Thyroid gland (tissue), 4 donors: ENCODE measurements at regions not wholly inside any gene's neighbourhood (a gene's known extent, or its start where the extent isn't known, plus 50 kb on each side); places are given as distances from the start of the nearest gene placed in this dataset.

Experiments
- DNase-seq, 2 donors: peaks; one replicate each; pipeline ENCODE4 v3.0.0-alpha.2; 2019
- H3K27ac ChIP-seq, 3 donors: fragments of 200-600 bp; sonication (generic); 1 replicate in 2 of 3; 2 replicates in 1 of 3; pipeline ENCODE4 v1.5.1; 2016 to 2019; ENCODE audit warnings: mild to moderate bottlenecking in 1 of 3, moderate library complexity in 1 of 3
- H3K27me3 ChIP-seq: fragments of 200-600 bp; sonication (generic); one replicate; pipeline ENCODE4 v1.5.1; 2019
- H3K36me3 ChIP-seq, 2 donors: fragments of 200-600 bp; sonication (generic); one replicate each; pipeline ENCODE4 v1.5.1; 2016 to 2019
- H3K4me1 ChIP-seq, 2 donors: fragments of 200-600 bp; sonication (generic); one replicate each; pipeline ENCODE4 v1.5.1; 2017 to 2019
- H3K4me3 ChIP-seq, 3 donors: fragments of 200-600 bp; sonication (generic); replicated peaks in 1 of 3; 1 replicate in 2 of 3; 2 replicates in 1 of 3; pipeline ENCODE4 v1.5.1; 2016; ENCODE audit warnings: mild to moderate bottlenecking in 1 of 3
- H3K9me3 ChIP-seq: fragments of 200-600 bp; sonication (generic); one replicate; pipeline ENCODE4 v1.5.1; 2017
- CTCF ChIP-seq, 6 experiments: fragments of 200-600 bp in 3 of 6; fragments of 450-650 bp in 3 of 6; sonication (generic) in 3 of 6; IDR thresholded peaks; one replicate each; pipeline ENCODE4 v1.5.1; 2016 to 2019; ENCODE audit warnings: antibody characterized with exemption in 6 of 6, mild to moderate bottlenecking in 2 of 6, inconsistent platforms in 1 of 6, moderate library complexity in 1 of 6
- POLR2A ChIP-seq, 2 donors: fragments of 450-650 bp; IDR thresholded peaks; one replicate each; pipeline ENCODE4 v1.6.1; 2017; ENCODE audit warnings: antibody characterized with exemption in 2 of 2, mild to moderate bottlenecking in 2 of 2, moderate library complexity in 1 of 2
- WGBS, 2 donors: methylation state at CpG; one replicate each; pipeline ENCODE4 v1.1.5; 2017; 5-methylcytosine and 5-hydroxymethylcytosine counted together
- intact Hi-C: fragments of 100-400 bp; cut with DNase I; formaldehyde crosslinking; loops from one replicate; pipeline ENCODE4 v1.15.1; 2023

- H3K4me3 ChIP-seq = no peak overlapping the region
- no peaks in the 10 kb centered on the region for H3K27me3 ChIP-seq
- H3K36me3 ChIP-seq = no peaks in the 10 kb centered on the region
- no peak for DNase-seq
- H3K27ac ChIP-seq = no peak overlapping the region
- no peaks in the 10 kb centered on the region for H3K4me1 ChIP-seq
- TF ChIP-seq POLR2A (IDR thresholded peaks at IDR 0.05) (no peak), CTCF (IDR thresholded peaks at IDR 0.05) (no peak)
- no peaks in the 10 kb centered on the region for H3K9me3 ChIP-seq
- intact Hi-C loops = no loop called here
Measured at GRCh38 chr10:64148607-64149006, 627.4 kb downstream of the REEP3 start.

GRCh38 chr10:64156166-64156565 is 635.0 kb downstream of the REEP3 start:
- Histone ChIP-seq H3K9me3 (no peaks in the 10 kb centered on the region), H3K27ac (no peak overlapping the region), H3K36me3 (no peaks in the 10 kb centered on the region), H3K4me3 (no peak overlapping the region), H3K4me1 (no peaks in the 10 kb centered on the region), H3K27me3 (no peaks in the 10 kb centered on the region)
- no peak for DNase-seq
- 55 to 67% methylated on average over 3 of the region's 3 CpGs for WGBS, 2 donors
- no peak for TF ChIP-seq POLR2A (IDR thresholded peaks at IDR 0.05)
- no peak for TF ChIP-seq CTCF (IDR thresholded peaks at IDR 0.05)
- intact Hi-C loops = no loop called here

GRCh38 chr10:64158551-64158950 is 637.4 kb downstream of the REEP3 start:
- no peaks in the 10 kb centered on the region for H3K4me1 ChIP-seq

GRCh38 chr10:64159910-64160872 is 639.0 kb downstream of the REEP3 start:
- DNase-seq = no peak
- Histone ChIP-seq H3K9me3 (no peaks in the 10 kb centered on the region), H3K27me3 (no peaks in the 10 kb centered on the region), H3K4me1 (no peaks in the 10 kb centered on the region), H3K36me3 (no peaks in the 10 kb centered on the region), H3K4me3 (no peak overlapping the region), H3K27ac (no peak overlapping the region)
- 60 to 72% methylated on average over 2 of the region's 2 CpGs for WGBS, 2 donors
- TF ChIP-seq POLR2A (IDR thresholded peaks at IDR 0.05) (no peak), CTCF (IDR thresholded peaks at IDR 0.05) (no peak)
- intact Hi-C loops = no loop called here

More at GRCh38 chr10:64158551-64158950, 637.4 kb downstream of the REEP3 start:
- WGBS, 2 donors = 74 to 81% methylated on average over 2 of the region's 2 CpGs
- Histone ChIP-seq H3K27me3 (no peaks in the 10 kb centered on the region), H3K9me3 (no peaks in the 10 kb centered on the region), H3K4me3 (no peak overlapping the region), H3K36me3 (no peaks in the 10 kb centered on the region), H3K27ac (no peak overlapping the region)
- no peak for DNase-seq
- no peak for TF ChIP-seq POLR2A (IDR thresholded peaks at IDR 0.05)
- TF ChIP-seq CTCF (IDR thresholded peaks at IDR 0.05) = no peak
- intact Hi-C loops = no loop called here

GRCh38 chr10:64170791-64171190 is 649.6 kb downstream of the REEP3 start:
- intact Hi-C loops = no loop called here
- 95 to 97% methylated on average over 35 of the region's 35 CpGs for WGBS, 2 donors
- no peaks in the 10 kb centered on the region for H3K4me1 ChIP-seq
- no peaks in the 10 kb centered on the region for H3K9me3 ChIP-seq
- no peak overlapping the region for H3K27ac ChIP-seq
- H3K27me3 ChIP-seq = no peaks in the 10 kb centered on the region
- no peak for TF ChIP-seq CTCF (IDR thresholded peaks at IDR 0.05)
- TF ChIP-seq POLR2A (IDR thresholded peaks at IDR 0.05) = no peak
- no peak for DNase-seq
- no peak overlapping the region for H3K4me3 ChIP-seq
- H3K36me3 ChIP-seq = no peaks in the 10 kb centered on the region
